ENCODE measurements at regions not wholly inside any gene's neighbourhood (a gene's known extent, or its start where the extent isn't known, plus 50 kb on each side); places are given as distances from the start of the nearest gene placed in this dataset.

GRCh38 chr16:86709103-86709502 lies 130.8 kb downstream of the FOXL1 start:
- no peaks in the 10 kb centered on the region for H3K36me3 ChIP-seq (ENCODE audit: insufficient read depth, low read length)
- H3K9me3 ChIP-seq (ENCODE audit: control insufficient read depth, insufficient read depth, low read length) = no peaks in the 10 kb centered on the region
- H3K4me1 ChIP-seq (ENCODE audit: insufficient read depth, low read length) = 0 out of 2 replicates have a peak, but pooled peaks cover 3% of the 10 kb centered on the region
- H3K9ac ChIP-seq (ENCODE audit: low read depth, low read length) = no peak overlapping the region

GRCh38 chr16:86709902-86710601 lies 131.7 kb downstream of the FOXL1 start:
- Histone ChIP-seq H3K9me3 (ENCODE audit: control insufficient read depth, insufficient read depth, low read length) (no peaks in the 10 kb centered on the region), H3K4me1 (ENCODE audit: insufficient read depth, low read length) (0 out of 2 replicates have a peak, but pooled peaks cover 3% of the 10 kb centered on the region), H3K9ac (ENCODE audit: low read depth, low read length) (no peak overlapping the region), H3K36me3 (ENCODE audit: insufficient read depth, low read length) (no peaks in the 10 kb centered on the region)

DNA sequence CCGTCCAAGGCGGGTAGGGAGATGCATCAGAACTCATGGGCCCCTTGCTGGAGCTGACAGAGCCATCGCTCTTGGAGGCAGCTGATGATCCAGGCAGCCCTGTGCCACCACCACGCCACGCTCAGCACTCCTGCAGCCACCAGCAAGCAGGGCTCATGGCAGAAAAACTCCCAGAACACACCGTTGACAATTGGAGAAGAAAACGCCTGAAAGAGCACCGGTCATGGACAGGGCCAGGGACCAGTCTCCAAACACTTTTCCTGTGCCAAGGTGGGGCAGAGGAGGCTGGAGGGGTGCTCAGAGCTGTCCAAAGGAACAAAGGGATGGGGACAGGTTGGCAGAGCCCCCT lies 132.2 kb downstream of the FOXL1 start:
- H3K36me3 ChIP-seq (ENCODE audit: insufficient read depth, low read length) = no peaks in the 10 kb centered on the region
- no peak overlapping the region for H3K9ac ChIP-seq (ENCODE audit: low read depth, low read length)
- 0 out of 2 replicates have a peak, but pooled peaks cover 3% of the 10 kb centered on the region for H3K4me1 ChIP-seq (ENCODE audit: insufficient read depth, low read length)
- no peaks in the 10 kb centered on the region for H3K9me3 ChIP-seq (ENCODE audit: control insufficient read depth, insufficient read depth, low read length)

GRCh38 chr16:86712158-86713009 lies 134.0 kb downstream of the FOXL1 start:
- H3K9ac ChIP-seq (ENCODE audit: low read depth, low read length) = no peak overlapping the region
- no peaks in the 10 kb centered on the region for H3K9me3 ChIP-seq (ENCODE audit: control insufficient read depth, insufficient read depth, low read length)
- H3K36me3 ChIP-seq (ENCODE audit: insufficient read depth, low read length) = no peaks in the 10 kb centered on the region
- 0 out of 2 replicates have a peak, but pooled peaks cover 3% of the 10 kb centered on the region for H3K4me1 ChIP-seq (ENCODE audit: insufficient read depth, low read length)

DNA sequence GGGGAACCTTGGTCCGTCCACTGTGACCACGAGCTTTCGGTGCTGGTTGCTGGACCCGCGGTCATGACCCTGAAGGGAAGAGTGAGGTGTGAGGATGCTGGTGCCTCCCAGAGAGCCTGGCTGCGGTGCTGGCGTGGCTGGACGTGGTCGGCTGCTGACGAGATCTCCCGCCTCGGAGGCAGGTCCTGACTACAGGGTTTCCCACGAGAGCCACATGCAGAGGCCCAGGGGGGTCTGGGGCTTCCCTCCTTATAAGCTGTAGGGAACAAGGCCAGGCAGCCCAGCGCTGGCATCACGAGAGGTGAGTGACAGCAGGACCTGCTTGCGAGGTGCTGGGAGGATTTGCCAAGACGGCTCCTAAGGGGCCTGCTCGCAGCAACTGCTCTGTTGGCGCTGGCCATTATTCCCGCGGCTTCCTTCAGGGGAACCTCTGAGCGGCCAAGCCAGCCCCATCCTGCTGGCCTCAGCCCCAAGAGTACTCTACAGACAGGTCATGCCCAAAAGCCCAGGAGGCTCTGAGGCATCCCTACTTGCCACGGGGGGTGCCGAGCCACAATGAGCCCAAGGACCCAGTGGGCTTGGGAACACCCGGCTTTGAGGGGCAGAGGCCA lies 134.8 kb downstream of the FOXL1 start:
- Histone ChIP-seq H3K9ac (ENCODE audit: low read depth, low read length) (no peak overlapping the region), H3K36me3 (ENCODE audit: insufficient read depth, low read length) (no peaks in the 10 kb centered on the region), H3K9me3 (ENCODE audit: control insufficient read depth, insufficient read depth, low read length) (no peaks in the 10 kb centered on the region), H3K4me1 (ENCODE audit: insufficient read depth, low read length) (0 out of 2 replicates have a peak, but pooled peaks cover 3% of the 10 kb centered on the region)

- Histone ChIP-seq H3K9me3 (ENCODE audit: control insufficient read depth, insufficient read depth, low read length) (no peaks in the 10 kb centered on the region), H3K36me3 (ENCODE audit: insufficient read depth, low read length) (no peaks in the 10 kb centered on the region)
Observed at GRCh38 chr16:86714166-86714565, 135.8 kb downstream of the FOXL1 start.

DNA sequence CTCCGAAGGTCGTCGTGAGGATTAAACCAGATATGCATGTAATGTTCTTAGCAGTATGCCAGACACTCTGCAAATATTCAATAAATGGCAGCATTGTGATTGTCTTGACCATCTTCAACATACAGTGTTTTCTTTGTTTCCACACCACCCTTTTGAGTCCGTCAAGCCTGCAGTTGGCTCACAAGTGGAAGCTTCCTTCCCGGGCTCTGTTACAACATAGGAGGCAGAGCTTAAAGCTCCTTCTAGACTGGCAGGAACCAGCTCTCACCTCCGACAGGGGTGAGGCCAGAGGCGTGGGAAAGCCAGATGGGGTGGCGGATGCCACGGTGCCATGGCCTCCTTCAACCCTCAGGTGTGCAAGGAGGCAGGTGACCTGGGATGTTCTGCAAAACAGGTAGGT lies 138.3 kb downstream of the FOXL1 start:
- no peaks in the 10 kb centered on the region for H3K9me3 ChIP-seq (ENCODE audit: control insufficient read depth, insufficient read depth, low read length)
- H3K9ac ChIP-seq (ENCODE audit: low read depth, low read length) = no peak overlapping the region
- peaks cover 3% of the 10 kb centered on the region; the same call in 1 of the 2 replicates for H3K4me1 ChIP-seq (ENCODE audit: insufficient read depth, low read length)
- no peaks in the 10 kb centered on the region for H3K36me3 ChIP-seq (ENCODE audit: insufficient read depth, low read length)

More at GRCh38 chr16:86714166-86714565, 135.8 kb downstream of the FOXL1 start:
- Histone ChIP-seq H3K4me1 (ENCODE audit: insufficient read depth, low read length) (0 out of 2 replicates have a peak, but pooled peaks cover 3% of the 10 kb centered on the region), H3K9ac (ENCODE audit: low read depth, low read length) (no peak overlapping the region)

GRCh38 chr16:86718118-86718517 lies 139.8 kb downstream of the FOXL1 start:
- Histone ChIP-seq H3K4me1 (ENCODE audit: insufficient read depth, low read length) (peaks cover 3% of the 10 kb centered on the region; the same call in 1 of the 2 replicates), H3K36me3 (ENCODE audit: insufficient read depth, low read length) (no peaks in the 10 kb centered on the region), H3K9me3 (ENCODE audit: control insufficient read depth, insufficient read depth, low read length) (no peaks in the 10 kb centered on the region), H3K9ac (ENCODE audit: low read depth, low read length) (no peak overlapping the region)

- H3K9ac ChIP-seq (ENCODE audit: low read depth, low read length) = no peak overlapping the region
- no peaks in the 10 kb centered on the region; the same call in 1 of the 2 replicates for H3K36me3 ChIP-seq (ENCODE audit: insufficient read depth, low read length)
- peaks cover 3% of the 10 kb centered on the region; the same call in 1 of the 2 replicates for H3K4me1 ChIP-seq (ENCODE audit: insufficient read depth, low read length)
- H3K9me3 ChIP-seq (ENCODE audit: control insufficient read depth, insufficient read depth, low read length) = no peaks in the 10 kb centered on the region
Observed at GRCh38 chr16:86722970-86723369, 144.6 kb downstream of the FOXL1 start.

DNA sequence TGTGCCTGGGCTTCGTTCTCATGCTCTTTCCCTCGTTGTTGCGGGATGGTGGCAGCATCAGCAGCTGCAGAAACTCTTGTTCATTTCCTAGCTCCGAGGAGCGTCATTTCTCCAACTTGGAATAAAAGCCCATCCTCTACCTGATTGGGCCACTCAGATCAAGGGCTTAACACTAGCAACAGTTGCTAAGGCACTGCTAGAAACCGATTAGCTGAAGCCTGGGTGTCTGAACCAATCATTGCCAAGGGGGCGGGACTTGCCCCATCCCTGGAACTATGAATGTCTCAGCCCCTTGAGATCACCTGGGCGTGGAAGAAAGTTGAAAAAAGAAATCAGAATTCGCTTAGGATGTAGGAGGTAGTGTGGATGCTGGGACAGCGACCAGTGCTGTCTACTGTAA lies 145.3 kb downstream of the FOXL1 start:
- Histone ChIP-seq H3K36me3 (ENCODE audit: insufficient read depth, low read length) (no peaks in the 10 kb centered on the region; the same call in 1 of the 2 replicates), H3K4me1 (ENCODE audit: insufficient read depth, low read length) (peaks cover 3% of the 10 kb centered on the region; the same call in 1 of the 2 replicates), H3K9ac (ENCODE audit: low read depth, low read length) (no peak overlapping the region), H3K9me3 (ENCODE audit: control insufficient read depth, insufficient read depth, low read length) (no peaks in the 10 kb centered on the region)

GRCh38 chr16:86725401-86725800 lies 147.1 kb downstream of the FOXL1 start:
- H3K9me3 ChIP-seq (ENCODE audit: control insufficient read depth, insufficient read depth, low read length) = no peaks in the 10 kb centered on the region
- no peaks in the 10 kb centered on the region; the same call in 1 of the 2 replicates for H3K36me3 ChIP-seq (ENCODE audit: insufficient read depth, low read length)
- H3K4me1 ChIP-seq (ENCODE audit: insufficient read depth, low read length) = peaks cover 3% of the 10 kb centered on the region; the same call in 1 of the 2 replicates

GRCh38 chr16:86726340-86726739 lies 148.0 kb downstream of the FOXL1 start:
- Histone ChIP-seq H3K9ac (ENCODE audit: low read depth, low read length) (no peak overlapping the region), H3K36me3 (ENCODE audit: insufficient read depth, low read length) (no peaks in the 10 kb centered on the region; the same call in 1 of the 2 replicates), H3K4me1 (ENCODE audit: insufficient read depth, low read length) (peaks cover 9% of the 10 kb centered on the region; the same call in 1 of the 2 replicates), H3K9me3 (ENCODE audit: control insufficient read depth, insufficient read depth, low read length) (no peaks in the 10 kb centered on the region)

More at GRCh38 chr16:86725401-86725800, 147.1 kb downstream of the FOXL1 start:
- H3K9ac ChIP-seq (ENCODE audit: low read depth, low read length) = no peak overlapping the region

DNA sequence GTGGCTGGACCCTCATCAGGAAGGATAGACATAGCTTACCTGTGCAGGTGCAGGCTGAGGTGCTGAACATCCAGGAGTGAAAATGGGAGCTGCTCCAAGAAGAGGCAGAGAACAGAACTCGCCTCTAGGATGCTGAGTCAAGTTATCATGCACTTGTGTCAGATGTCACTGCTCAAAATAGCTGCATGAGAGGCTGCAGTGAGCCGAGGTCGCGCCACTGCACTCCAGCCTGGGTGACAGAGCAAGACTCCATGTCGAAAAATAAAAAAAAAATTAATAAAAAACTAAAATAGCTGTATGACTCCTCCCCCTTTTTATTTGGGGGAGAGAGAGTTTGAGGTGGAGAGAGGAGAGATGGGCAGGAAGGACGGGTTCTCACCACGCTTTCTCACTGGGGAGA lies 148.8 kb downstream of the FOXL1 start:
- H3K9me3 ChIP-seq (ENCODE audit: control insufficient read depth, insufficient read depth, low read length) = no peaks in the 10 kb centered on the region
- H3K36me3 ChIP-seq (ENCODE audit: insufficient read depth, low read length) = no peaks in the 10 kb centered on the region; the same call in 1 of the 2 replicates
- H3K4me1 ChIP-seq (ENCODE audit: insufficient read depth, low read length) = peaks cover 10% of the 10 kb centered on the region; the same call in 1 of the 2 replicates
- H3K9ac ChIP-seq (ENCODE audit: low read depth, low read length) = no peak overlapping the region

- Histone ChIP-seq H3K9ac (ENCODE audit: low read depth, low read length) (no peak overlapping the region), H3K4me1 (ENCODE audit: insufficient read depth, low read length) (peaks cover 15% of the 10 kb centered on the region), H3K9me3 (ENCODE audit: control insufficient read depth, insufficient read depth, low read length) (no peaks in the 10 kb centered on the region), H3K36me3 (ENCODE audit: insufficient read depth, low read length) (no peaks in the 10 kb centered on the region; the same call in 1 of the 2 replicates)
Observed at GRCh38 chr16:86727632-86728031, 149.3 kb downstream of the FOXL1 start.
